K562 (cell line): ENCODE measurements at regions not wholly inside any gene's neighbourhood (a gene's known extent, or its start where the extent isn't known, plus 50 kb on each side); places are given as distances from the start of the nearest gene placed in this dataset.

Experiments used
- MTA3 ChIP-seq: fragments of 450-650 bp; formaldehyde crosslinking; IDR thresholded peaks from 2 replicates; pipeline ENCODE4 v1.6.1; 2017; ENCODE audit warnings: mild to moderate bottlenecking, borderline replicate concordance
- SIN3A ChIP-seq, 2 experiments: fragments of 150-350 bp in 1 of 2; IDR thresholded peaks; 2 replicates each; pipeline ENCODE4 v1.6.1; 2011 to 2016; ENCODE audit warnings: borderline replicate concordance in 2 of 2, low read depth in 2 of 2, low read length in 2 of 2, mild to moderate bottlenecking in 2 of 2, moderate library complexity in 2 of 2; ENCODE audit not compliant: control insufficient read depth in 1 of 2
- ZFP30 ChIP-seq: fragments of 250-450 bp; sonication (Bioruptor Pico); IDR thresholded peaks from 2 replicates; pipeline ENCODE4 v1.8.0; 2022; ENCODE audit warnings: moderate library complexity, mild to moderate bottlenecking, inconsistent platforms, borderline replicate concordance
- TF ChIP-seq, protein P1 (sequence below), 2 experiments: fragments of 450-650 bp; formaldehyde crosslinking in 1 of 2; IDR thresholded peaks; 2 replicates each; pipeline versions ENCODE4 v1.4.0 to v1.6.1; 2014 to 2020; ENCODE audit warnings: mild to moderate bottlenecking in 2 of 2, borderline replicate concordance in 1 of 2, low read depth in 1 of 2
- TF ChIP-seq, protein P2 (sequence below): fragments of 250-450 bp; sonication (Bioruptor Pico); IDR thresholded peaks from 2 replicates; pipeline ENCODE4 v1.8.0; 2022; ENCODE audit warnings: moderate library complexity, mild to moderate bottlenecking, inconsistent platforms

DNA sequence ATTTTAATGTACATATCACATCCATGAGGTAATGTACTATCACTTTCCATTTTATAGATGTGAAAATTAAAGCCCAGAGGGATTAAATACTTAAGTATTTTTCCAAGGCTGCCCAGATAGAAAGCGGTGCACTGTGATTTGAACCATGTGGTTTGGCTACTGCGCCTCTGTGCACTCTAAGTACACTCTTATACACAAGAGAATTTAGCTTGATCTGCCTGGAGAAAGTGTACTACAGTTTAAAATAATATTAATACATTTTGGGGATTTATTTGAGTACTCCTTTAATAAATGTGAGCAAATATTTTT lies 360.4 kb upstream of the ACTBL2 start:
- TF ChIP-seq, protein P1, sequence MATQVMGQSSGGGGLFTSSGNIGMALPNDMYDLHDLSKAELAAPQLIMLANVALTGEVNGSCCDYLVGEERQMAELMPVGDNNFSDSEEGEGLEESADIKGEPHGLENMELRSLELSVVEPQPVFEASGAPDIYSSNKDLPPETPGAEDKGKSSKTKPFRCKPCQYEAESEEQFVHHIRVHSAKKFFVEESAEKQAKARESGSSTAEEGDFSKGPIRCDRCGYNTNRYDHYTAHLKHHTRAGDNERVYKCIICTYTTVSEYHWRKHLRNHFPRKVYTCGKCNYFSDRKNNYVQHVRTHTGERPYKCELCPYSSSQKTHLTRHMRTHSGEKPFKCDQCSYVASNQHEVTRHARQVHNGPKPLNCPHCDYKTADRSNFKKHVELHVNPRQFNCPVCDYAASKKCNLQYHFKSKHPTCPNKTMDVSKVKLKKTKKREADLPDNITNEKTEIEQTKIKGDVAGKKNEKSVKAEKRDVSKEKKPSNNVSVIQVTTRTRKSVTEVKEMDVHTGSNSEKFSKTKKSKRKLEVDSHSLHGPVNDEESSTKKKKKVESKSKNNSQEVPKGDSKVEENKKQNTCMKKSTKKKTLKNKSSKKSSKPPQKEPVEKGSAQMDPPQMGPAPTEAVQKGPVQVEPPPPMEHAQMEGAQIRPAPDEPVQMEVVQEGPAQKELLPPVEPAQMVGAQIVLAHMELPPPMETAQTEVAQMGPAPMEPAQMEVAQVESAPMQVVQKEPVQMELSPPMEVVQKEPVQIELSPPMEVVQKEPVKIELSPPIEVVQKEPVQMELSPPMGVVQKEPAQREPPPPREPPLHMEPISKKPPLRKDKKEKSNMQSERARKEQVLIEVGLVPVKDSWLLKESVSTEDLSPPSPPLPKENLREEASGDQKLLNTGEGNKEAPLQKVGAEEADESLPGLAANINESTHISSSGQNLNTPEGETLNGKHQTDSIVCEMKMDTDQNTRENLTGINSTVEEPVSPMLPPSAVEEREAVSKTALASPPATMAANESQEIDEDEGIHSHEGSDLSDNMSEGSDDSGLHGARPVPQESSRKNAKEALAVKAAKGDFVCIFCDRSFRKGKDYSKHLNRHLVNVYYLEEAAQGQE (IDR thresholded peaks at IDR 0.05; ENCODE audit: borderline replicate concordance) = no peak
- TF ChIP-seq, protein P1 (CRISPR knock-in tag; IDR thresholded peaks at IDR 0.05; ENCODE audit: low read depth) = no peak
- TF ChIP-seq MTA3 = no peak
- TF ChIP-seq, protein P2, sequence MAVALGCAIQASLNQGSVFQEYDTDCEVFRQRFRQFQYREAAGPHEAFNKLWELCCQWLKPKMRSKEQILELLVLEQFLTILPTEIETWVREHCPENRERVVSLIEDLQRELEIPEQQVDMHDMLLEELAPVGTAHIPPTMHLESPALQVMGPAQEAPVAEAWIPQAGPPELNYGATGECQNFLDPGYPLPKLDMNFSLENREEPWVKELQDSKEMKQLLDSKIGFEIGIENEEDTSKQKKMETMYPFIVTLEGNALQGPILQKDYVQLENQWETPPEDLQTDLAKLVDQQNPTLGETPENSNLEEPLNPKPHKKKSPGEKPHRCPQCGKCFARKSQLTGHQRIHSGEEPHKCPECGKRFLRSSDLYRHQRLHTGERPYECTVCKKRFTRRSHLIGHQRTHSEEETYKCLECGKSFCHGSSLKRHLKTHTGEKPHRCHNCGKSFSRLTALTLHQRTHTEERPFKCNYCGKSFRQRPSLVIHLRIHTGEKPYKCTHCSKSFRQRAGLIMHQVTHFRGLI (CRISPR knock-in tag) = no peak
- no peak for TF ChIP-seq SIN3A (IDR thresholded peaks at IDR 0.05; ENCODE audit: borderline replicate concordance in 2 of 2, control insufficient read depth in 1 of 2, low read depth in 2 of 2, low read length in 2 of 2)
- TF ChIP-seq ZFP30 (CRISPR knock-in tag) = no peak
